Adrenal gland (tissue), 5 donors: ENCODE measurements at regions not wholly inside any gene's neighbourhood (a gene's known extent, or its start where the extent isn't known, plus 50 kb on each side); places are given as distances from the start of the nearest gene placed in this dataset.

Experiments
- CTCF ChIP-seq, 6 experiments: fragments of 450-650 bp in 4 of 6; fragments of 200-600 bp in 2 of 6; sonication (generic) in 1 of 6; IDR thresholded peaks; 1 replicate in 5 of 6; 2 replicates in 1 of 6; pipeline versions ENCODE4 v1.5.1 to v1.8.0; 2016 to 2021; ENCODE audit warnings: antibody characterized with exemption in 6 of 6, mild to moderate bottlenecking in 2 of 6, moderate library complexity in 1 of 6
- POLR2A ChIP-seq, 2 donors: fragments of 450-650 bp; IDR thresholded peaks; one replicate each; pipeline ENCODE4 v1.6.1; 2017; ENCODE audit warnings: antibody characterized with exemption in 2 of 2, mild to moderate bottlenecking in 2 of 2, moderate library complexity in 1 of 2
- donor health status: DM: no; HTN: no; CAD: no.

GRCh38 chr10:32160864-32161263, 104.6 kb upstream of the KIF5B start:
- TF ChIP-seq CTCF (IDR thresholded peaks at IDR 0.05) (no peak), POLR2A (IDR thresholded peaks at IDR 0.05) (no peak)
